Keratinocyte (primary cell): ENCODE measurements at regions not wholly inside any gene's neighbourhood (a gene's known extent, or its start where the extent isn't known, plus 50 kb on each side); places are given as distances from the start of the nearest gene placed in this dataset.

Experiments used
- DNase-seq: peaks from one replicate; pipeline ENCODE4 v3.0.0-alpha.2; 2011; ENCODE audit warnings: low read depth, missing footprints, low spot score
- FAIRE-seq: peaks from 2 replicates; lab custom pipeline; 2011; peaks lifted over from hg19 to GRCh38; lab: Jason Lieb, UNC
- H2AFZ ChIP-seq: 2 replicates; pipeline ENCODE4 v1.6.0; 2012; ENCODE audit warnings: low read length, control low read depth, inconsistent platforms; ENCODE audit not compliant: control insufficient read depth
- H3K27ac ChIP-seq: 2 replicates; pipeline ENCODE4 v1.5.1; 2011; ENCODE audit warnings: low read length; ENCODE audit not compliant: control insufficient read depth, insufficient read depth
- H3K27me3 ChIP-seq: 3 replicates; pipeline ENCODE4 v1.6.0; 2011; ENCODE audit warnings: low read length; ENCODE audit not compliant: control insufficient read depth, insufficient read depth; ENCODE audit errors: extremely low read depth
- H3K36me3 ChIP-seq, 2 experiments: 2 replicates in 1 of 2; 3 replicates in 1 of 2; pipeline ENCODE4 v1.5.1; 2011; ENCODE audit warnings: low read length in 2 of 2, mild to moderate bottlenecking in 1 of 2; ENCODE audit not compliant: control insufficient read depth in 2 of 2, insufficient read depth in 2 of 2; ENCODE audit errors: extremely low read depth in 1 of 2
- H3K4me1 ChIP-seq: 3 replicates; pipeline ENCODE4 v1.5.1; 2011; ENCODE audit warnings: low read length; ENCODE audit not compliant: control insufficient read depth, insufficient read depth; ENCODE audit errors: extremely low read depth
- H3K4me2 ChIP-seq: 3 replicates; pipeline ENCODE4 v1.6.0; 2011; ENCODE audit warnings: low read depth, low read length; ENCODE audit not compliant: control insufficient read depth, insufficient read depth; ENCODE audit errors: extremely low read depth
- H3K4me3 ChIP-seq, 3 experiments: fragments of 200-600 bp in 1 of 3; sonication (generic) in 1 of 3; 2 replicates in 2 of 3; 3 replicates in 1 of 3; pipeline ENCODE4 v1.5.1; 2011 to 2016; ENCODE audit warnings: low read length in 3 of 3, mild to moderate bottlenecking in 3 of 3, control low read depth in 2 of 3, inconsistent platforms in 1 of 3, low read depth in 1 of 3, mixed read lengths in 1 of 3, mixed run types in 1 of 3, moderate library complexity in 1 of 3; ENCODE audit not compliant: control insufficient read depth in 2 of 3, insufficient read depth in 2 of 3; ENCODE audit errors: extremely low read depth in 1 of 3
- H3K79me2 ChIP-seq: 2 replicates; pipeline ENCODE4 v1.6.0; 2012; ENCODE audit warnings: low read length; ENCODE audit not compliant: control insufficient read depth, insufficient read depth
- H3K9ac ChIP-seq: 3 replicates; pipeline ENCODE4 v1.6.0; 2011; ENCODE audit warnings: low read length; ENCODE audit not compliant: control insufficient read depth, insufficient read depth; ENCODE audit errors: extremely low read depth
- H3K9me1 ChIP-seq: 3 replicates; pipeline ENCODE4 v1.6.0; 2011; ENCODE audit warnings: low read length; ENCODE audit not compliant: control insufficient read depth, insufficient read depth; ENCODE audit errors: extremely low read depth
- H3K9me3 ChIP-seq: 2 replicates; pipeline ENCODE4 v1.5.1; 2012; ENCODE audit warnings: low read depth, low read length; ENCODE audit not compliant: control insufficient read depth
- H4K20me1 ChIP-seq: 3 replicates; pipeline ENCODE4 v1.6.0; 2011; ENCODE audit warnings: low read length; ENCODE audit not compliant: control insufficient read depth, insufficient read depth; ENCODE audit errors: extremely low read depth
- EZH2 ChIP-seq: IDR thresholded peaks from one replicate; pipeline ENCODE4 v1.6.1; 2012; ENCODE audit warnings: inconsistent platforms, mild to moderate bottlenecking, low read length, moderate library complexity
- dilution Hi-C: fragments of 300-500 bp; cut with MboI; formaldehyde crosslinking; loops from one replicate; pipeline ENCODE4 v1.7.0; 2020; ENCODE audit warnings: low sequenced_read_pairs; ENCODE audit not compliant: extremely low pct_ligation_motif_present
- TF ChIP-seq, protein P1 (sequence below), 3 experiments: IDR thresholded peaks in 1 of 3; conservative IDR thresholded peaks in 1 of 3; optimal IDR thresholded peaks in 1 of 3; 2 replicates in 2 of 3; 3 replicates in 1 of 3; pipeline versions ENCODE3 to v1.5.1; 2011; ENCODE audit warnings: low read length in 3 of 3, mild to moderate bottlenecking in 3 of 3, moderate library complexity in 2 of 3, control low read depth in 1 of 3, inconsistent platforms in 1 of 3; ENCODE audit not compliant: insufficient read depth in 2 of 3; ENCODE audit errors: extremely low read depth in 1 of 3

DNA sequence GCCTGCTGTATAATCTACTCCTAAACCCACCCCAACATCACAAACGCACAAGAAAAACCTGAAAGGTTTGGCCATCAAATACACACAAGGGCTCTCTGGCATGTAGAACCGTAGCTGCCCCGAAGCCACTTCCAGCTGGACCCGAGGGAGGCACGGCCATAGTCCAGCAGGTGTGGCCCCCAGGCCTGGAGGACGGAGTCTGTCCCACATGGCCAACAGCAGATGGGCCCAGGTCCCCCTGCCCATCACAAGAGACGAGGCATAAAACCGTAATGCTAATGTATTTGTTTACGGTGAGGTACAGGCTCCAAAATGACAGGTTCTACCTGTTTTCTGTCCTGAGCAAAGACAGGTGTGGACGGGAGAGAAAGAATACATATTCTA, 234.2 kb downstream of the SYK start:
- Histone ChIP-seq H3K36me3 (no peaks in the 10 kb centered on the region), H3K4me1 (peaks cover 12% of the 10 kb centered on the region), H4K20me1 (no peaks in the 10 kb centered on the region), H3K79me2 (no peaks in the 10 kb centered on the region), H2AFZ (no peak overlapping the region), H3K4me2 (no peak overlapping the region), H3K9me3 (no peaks in the 10 kb centered on the region), H3K27ac (no peak overlapping the region), H3K9me1 (no peaks in the 10 kb centered on the region), H3K4me3 (no peak overlapping the region), H3K9ac (no peak overlapping the region), H3K27me3 (peaks cover 13% of the 10 kb centered on the region)
- DNase-seq, result no peak
- dilution Hi-C loops, result no loop called here
- TF ChIP-seq EZH2, result no peak
- TF ChIP-seq, protein P1, sequence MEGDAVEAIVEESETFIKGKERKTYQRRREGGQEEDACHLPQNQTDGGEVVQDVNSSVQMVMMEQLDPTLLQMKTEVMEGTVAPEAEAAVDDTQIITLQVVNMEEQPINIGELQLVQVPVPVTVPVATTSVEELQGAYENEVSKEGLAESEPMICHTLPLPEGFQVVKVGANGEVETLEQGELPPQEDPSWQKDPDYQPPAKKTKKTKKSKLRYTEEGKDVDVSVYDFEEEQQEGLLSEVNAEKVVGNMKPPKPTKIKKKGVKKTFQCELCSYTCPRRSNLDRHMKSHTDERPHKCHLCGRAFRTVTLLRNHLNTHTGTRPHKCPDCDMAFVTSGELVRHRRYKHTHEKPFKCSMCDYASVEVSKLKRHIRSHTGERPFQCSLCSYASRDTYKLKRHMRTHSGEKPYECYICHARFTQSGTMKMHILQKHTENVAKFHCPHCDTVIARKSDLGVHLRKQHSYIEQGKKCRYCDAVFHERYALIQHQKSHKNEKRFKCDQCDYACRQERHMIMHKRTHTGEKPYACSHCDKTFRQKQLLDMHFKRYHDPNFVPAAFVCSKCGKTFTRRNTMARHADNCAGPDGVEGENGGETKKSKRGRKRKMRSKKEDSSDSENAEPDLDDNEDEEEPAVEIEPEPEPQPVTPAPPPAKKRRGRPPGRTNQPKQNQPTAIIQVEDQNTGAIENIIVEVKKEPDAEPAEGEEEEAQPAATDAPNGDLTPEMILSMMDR (optimal IDR thresholded peaks at IDR 0.05 in 1 of 3, IDR thresholded peaks at IDR 0.05 in 1 of 3, conservative IDR thresholded peaks at IDR 0.05 in 1 of 3; ENCODE audit: extremely low read depth in 1 of 3, insufficient read depth in 2 of 3, low read length in 3 of 3), result no peak
- no peak for FAIRE-seq

DNA sequence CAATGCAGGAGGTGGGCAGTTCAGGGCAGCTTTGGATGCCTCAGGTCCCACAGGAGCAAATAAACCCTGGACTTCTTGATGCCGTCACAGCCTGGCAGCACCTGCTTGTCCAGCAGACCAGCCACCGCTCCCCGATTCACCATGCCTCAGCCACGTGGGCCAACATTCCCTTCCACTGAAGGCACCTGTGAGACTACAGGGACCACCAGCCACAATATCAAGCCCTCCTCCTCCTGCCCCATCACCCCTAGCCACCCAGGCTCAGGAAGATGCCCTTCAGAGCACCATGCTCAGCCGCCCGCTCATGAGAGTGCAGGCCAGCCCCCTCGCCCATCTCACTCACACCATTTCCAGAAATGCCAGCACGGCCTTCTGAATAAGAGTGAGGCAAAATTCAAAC, 234.7 kb downstream of the SYK start:
- H3K9ac ChIP-seq, result no peak overlapping the region
- H3K36me3 ChIP-seq, result no peaks in the 10 kb centered on the region
- no peak overlapping the region for H2AFZ ChIP-seq
- H3K4me1 ChIP-seq, result peaks cover 12% of the 10 kb centered on the region
- H3K27ac ChIP-seq, result no peak overlapping the region
- dilution Hi-C loops, result no loop called here
- H3K9me1 ChIP-seq, result no peaks in the 10 kb centered on the region
- H3K27me3 ChIP-seq, result peaks cover 13% of the 10 kb centered on the region
- no peak for DNase-seq
- H3K79me2 ChIP-seq, result no peaks in the 10 kb centered on the region
- no peaks in the 10 kb centered on the region for H4K20me1 ChIP-seq
- no peak overlapping the region for H3K4me2 ChIP-seq
- no peak for TF ChIP-seq EZH2
- TF ChIP-seq, protein P1 (optimal IDR thresholded peaks at IDR 0.05 in 1 of 3, IDR thresholded peaks at IDR 0.05 in 1 of 3, conservative IDR thresholded peaks at IDR 0.05 in 1 of 3; ENCODE audit: extremely low read depth in 1 of 3, insufficient read depth in 2 of 3, low read length in 3 of 3), result no peak
- H3K4me3 ChIP-seq, result no peak overlapping the region
- H3K9me3 ChIP-seq, result no peaks in the 10 kb centered on the region
- FAIRE-seq, result no peak
